Ecto neural progenitor cell (in vitro differentiated cells): ENCODE measurements at regions not wholly inside any gene's neighbourhood (a gene's known extent, or its start where the extent isn't known, plus 50 kb on each side); places are given as distances from the start of the nearest gene placed in this dataset.
"Not testable (repeated sequence)": the region's sequence is repeated elsewhere in the genome, so short reads cannot be mapped to it uniquely, and the experiment has no call there.

ENCODE experiments used
- DNase-seq: peaks from one replicate; pipeline ENCODE4 v3.0.0-alpha.2; 2018; ENCODE audit warnings: low spot score

GRCh38 chr14:54010981-54011380 is 54.4 kb upstream of the BMP4 start:
- DNase-seq: no peak

- DNase-seq: no peak
Observed at GRCh38 chr14:54023027-54023426, 66.4 kb upstream of the BMP4 start.

- DNase-seq: no peak
Observed at GRCh38 chr14:54025661-54026060, 69.0 kb upstream of the BMP4 start.

- DNase-seq: no peak
Observed at GRCh38 chr14:54026671-54027070, 70.0 kb upstream of the BMP4 start.

- DNase-seq: not testable (repeated sequence)
Observed at GRCh38 chr14:54030996-54031395, 74.4 kb upstream of the BMP4 start.

- not testable (repeated sequence) for DNase-seq
Observed at GRCh38 chr14:54033285-54033684, 76.7 kb upstream of the BMP4 start.

- no peak for DNase-seq
Observed at GRCh38 chr14:54038724-54039123, 82.1 kb upstream of the BMP4 start.

- DNase-seq: no peak
Observed at GRCh38 chr14:54039311-54039710, 82.7 kb upstream of the BMP4 start.

- DNase-seq: no peak
Observed at GRCh38 chr14:54040846-54041245, 84.2 kb upstream of the BMP4 start.

GRCh38 chr14:54046250-54046649 is 89.6 kb upstream of the BMP4 start:
- no peak for DNase-seq

GRCh38 chr14:54047645-54048308 is 91.2 kb upstream of the BMP4 start:
- no peak for DNase-seq

- no peak for DNase-seq
Observed at GRCh38 chr14:54048311-54048710, 91.7 kb upstream of the BMP4 start.

GRCh38 chr14:54048736-54049135 is 92.1 kb upstream of the BMP4 start:
- DNase-seq: no peak

- no peak for DNase-seq
Observed at GRCh38 chr14:54050759-54051158, 94.1 kb upstream of the BMP4 start.

- DNase-seq: no peak
Observed at GRCh38 chr14:54052696-54053385, 96.2 kb upstream of the BMP4 start.

- no peak for DNase-seq
Observed at GRCh38 chr14:54053386-54053745, 96.7 kb upstream of the BMP4 start.

- DNase-seq: no peak
Observed at GRCh38 chr14:54058505-54058904, 101.9 kb upstream of the BMP4 start.

- DNase-seq: no peak
Observed at GRCh38 chr14:54083549-54084239, 127.1 kb upstream of the BMP4 start.

- no peak for DNase-seq
Observed at GRCh38 chr14:54085232-54085761, 128.7 kb upstream of the BMP4 start.

- DNase-seq: no peak
Observed at GRCh38 chr14:54085841-54086240, 129.2 kb upstream of the BMP4 start.

- DNase-seq: no peak
Observed at GRCh38 chr14:54086767-54087166, 130.1 kb upstream of the BMP4 start.

- no peak for DNase-seq
Observed at GRCh38 chr14:54087376-54087775, 130.8 kb upstream of the BMP4 start.

GRCh38 chr14:54088271-54088670 is 131.6 kb upstream of the BMP4 start:
- DNase-seq: no peak
